Mucosa of descending colon (tissue), 3 donors: ENCODE measurements at regions not wholly inside any gene's neighbourhood (a gene's known extent, or its start where the extent isn't known, plus 50 kb on each side); places are given as distances from the start of the nearest gene placed in this dataset.

ENCODE experiments used
- ATAC-seq: fragments of 200-7000 bp; cut with Tn5 transposase; one replicate; pipeline ENCODE4 v1.9.1; 2020; ENCODE audit warnings: mild to moderate bottlenecking, moderate library complexity
- DNase-seq, 3 donors: peaks; one replicate each; pipeline ENCODE4 v3.0.0-alpha.2; 2020
- H3K36me3 ChIP-seq: fragments of 200-600 bp; one replicate; pipeline ENCODE4 v1.8.0; 2021; ENCODE audit warnings: low read depth, mild to moderate bottlenecking
- H3K4me1 ChIP-seq: fragments of 200-600 bp; one replicate; pipeline ENCODE4 v1.8.0; 2021; ENCODE audit warnings: low read depth, mild to moderate bottlenecking
- H3K4me3 ChIP-seq: fragments of 200-600 bp; one replicate; pipeline ENCODE4 v1.8.0; 2021; ENCODE audit warnings: mild to moderate bottlenecking
- H3K9me3 ChIP-seq: fragments of 200-600 bp; one replicate; pipeline ENCODE4 v1.8.0; 2021; ENCODE audit warnings: mild to moderate bottlenecking
- intact Hi-C, 2 donors: fragments of 100-400 bp; cut with DNase I in 1 of 2; cut with micrococcal nuclease in 1 of 2; formaldehyde crosslinking; loops; one replicate each; pipeline versions ENCODE4 v1.11.0 to v1.11.1; 2022; cut with DNase I, micrococcal nuclease
- TF ChIP-seq, protein P1 (sequence below): fragments of 200-600 bp; IDR thresholded peaks from one replicate; pipeline ENCODE4 v1.8.0; 2022; ENCODE audit warnings: antibody characterized with exemption, mild to moderate bottlenecking
- donor health status: DM: no; HTN: no; CAD: no; lungs with moderate emphysema.
- donor health status: DM: no; HTN: no; CAD: no.
- donor health status: DM: no; HTN: yes; CAD: no.

GRCh38 chr22:48926136-48926535, 901.5 kb downstream of the BRD1 start:
- TF ChIP-seq, protein P1, sequence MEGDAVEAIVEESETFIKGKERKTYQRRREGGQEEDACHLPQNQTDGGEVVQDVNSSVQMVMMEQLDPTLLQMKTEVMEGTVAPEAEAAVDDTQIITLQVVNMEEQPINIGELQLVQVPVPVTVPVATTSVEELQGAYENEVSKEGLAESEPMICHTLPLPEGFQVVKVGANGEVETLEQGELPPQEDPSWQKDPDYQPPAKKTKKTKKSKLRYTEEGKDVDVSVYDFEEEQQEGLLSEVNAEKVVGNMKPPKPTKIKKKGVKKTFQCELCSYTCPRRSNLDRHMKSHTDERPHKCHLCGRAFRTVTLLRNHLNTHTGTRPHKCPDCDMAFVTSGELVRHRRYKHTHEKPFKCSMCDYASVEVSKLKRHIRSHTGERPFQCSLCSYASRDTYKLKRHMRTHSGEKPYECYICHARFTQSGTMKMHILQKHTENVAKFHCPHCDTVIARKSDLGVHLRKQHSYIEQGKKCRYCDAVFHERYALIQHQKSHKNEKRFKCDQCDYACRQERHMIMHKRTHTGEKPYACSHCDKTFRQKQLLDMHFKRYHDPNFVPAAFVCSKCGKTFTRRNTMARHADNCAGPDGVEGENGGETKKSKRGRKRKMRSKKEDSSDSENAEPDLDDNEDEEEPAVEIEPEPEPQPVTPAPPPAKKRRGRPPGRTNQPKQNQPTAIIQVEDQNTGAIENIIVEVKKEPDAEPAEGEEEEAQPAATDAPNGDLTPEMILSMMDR, result no peak
- no peak for DNase-seq
- Histone ChIP-seq H3K4me1 (no peaks in the 10 kb centered on the region), H3K4me3 (no peak overlapping the region), H3K9me3 (no peaks in the 10 kb centered on the region), H3K36me3 (no peaks in the 10 kb centered on the region)
- intact Hi-C loops, result no loop called here
- ATAC-seq, result no peak

DNA sequence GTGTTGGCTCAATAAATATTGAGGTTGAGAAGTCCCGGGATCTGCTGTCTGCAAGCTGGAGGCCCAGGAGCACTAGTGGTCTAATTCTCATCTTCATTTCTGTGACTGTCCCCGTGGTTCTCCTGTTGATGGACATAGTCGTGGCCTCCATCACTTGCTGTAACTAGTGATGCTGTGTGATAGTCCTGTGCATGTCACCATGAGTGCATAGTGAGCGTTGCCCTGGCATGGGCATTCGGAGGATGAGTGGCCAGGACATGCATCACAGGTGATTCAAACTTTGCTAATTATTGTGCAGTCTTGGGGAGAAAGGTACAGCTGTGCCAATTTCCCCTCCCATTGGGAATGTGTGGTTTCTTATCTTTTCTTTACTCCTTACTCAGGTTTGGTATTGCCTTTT, 902.2 kb downstream of the BRD1 start:
- ATAC-seq, result no peak

GRCh38 chr22:48923996-48924395, 903.7 kb downstream of the BRD1 start:
- TF ChIP-seq, protein P1, result no peak
- no peak for DNase-seq
- ATAC-seq, result no peak
- Histone ChIP-seq H3K4me3 (no peak overlapping the region), H3K9me3 (no peaks in the 10 kb centered on the region), H3K4me1 (no peaks in the 10 kb centered on the region), H3K36me3 (no peaks in the 10 kb centered on the region)
- intact Hi-C loops, result no loop called here

More for the DNA sequence above, 902.2 kb downstream of the BRD1 start:
- Histone ChIP-seq H3K4me3 (no peak overlapping the region), H3K9me3 (no peaks in the 10 kb centered on the region), H3K36me3 (no peaks in the 10 kb centered on the region), H3K4me1 (no peaks in the 10 kb centered on the region)
- DNase-seq, result no peak
- intact Hi-C loops, result no loop called here
- TF ChIP-seq, protein P1, result no peak

DNA sequence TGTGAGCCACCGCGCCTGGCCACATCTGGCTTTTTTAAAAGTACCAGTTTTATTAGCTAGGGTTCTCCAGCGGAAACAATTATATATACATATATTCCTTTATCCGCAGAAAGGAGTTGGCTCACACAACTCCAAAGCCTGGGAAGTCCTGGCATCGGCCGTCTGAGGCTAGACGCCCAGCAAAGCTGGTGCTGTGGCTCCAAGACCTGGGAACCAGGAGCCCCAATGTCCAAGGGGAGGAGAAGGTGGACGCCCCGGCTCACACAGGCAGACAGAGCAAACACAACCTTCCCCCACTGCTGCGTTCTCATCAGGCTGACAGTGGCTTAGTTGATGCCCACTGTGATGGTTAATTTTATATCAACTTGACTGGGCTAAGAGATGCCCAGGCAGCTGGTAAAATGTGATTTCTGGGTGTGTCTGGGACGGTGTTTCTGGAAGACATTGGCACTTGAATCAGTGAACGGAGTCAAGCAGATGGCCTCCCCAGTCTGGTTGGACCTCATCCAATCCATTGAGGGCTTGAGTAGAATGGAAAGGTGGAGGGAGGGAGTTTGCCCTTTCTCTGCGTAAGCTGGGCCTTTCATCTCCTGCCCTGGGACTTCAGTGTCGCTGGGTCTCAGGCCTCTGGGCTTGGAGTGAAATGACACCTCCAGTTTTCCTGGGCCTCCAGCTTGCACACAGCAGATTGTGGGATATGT, 904.4 kb downstream of the BRD1 start:
- Histone ChIP-seq H3K4me3 (no peak overlapping the region), H3K36me3 (no peaks in the 10 kb centered on the region), H3K9me3 (no peaks in the 10 kb centered on the region), H3K4me1 (no peaks in the 10 kb centered on the region)
- TF ChIP-seq, protein P1, result no peak
- no peak for DNase-seq
- no peak for ATAC-seq
- intact Hi-C loops, result no loop called here

- TF ChIP-seq, protein P1, result no peak
These were observed 906.2 kb downstream of the BRD1 start for GRCh38 chr22:48921411-48921903.

More at GRCh38 chr22:48921411-48921903, 906.2 kb downstream of the BRD1 start:
- intact Hi-C loops, result no loop called here
- ATAC-seq (no peak), DNase-seq (no peak)
- Histone ChIP-seq H3K9me3 (no peaks in the 10 kb centered on the region), H3K4me1 (no peaks in the 10 kb centered on the region), H3K36me3 (no peaks in the 10 kb centered on the region), H3K4me3 (no peak overlapping the region)
